CD4-positive, alpha-beta memory T cell (primary cell): ENCODE measurements at regions not wholly inside any gene's neighbourhood (a gene's known extent, or its start where the extent isn't known, plus 50 kb on each side); places are given as distances from the start of the nearest gene placed in this dataset.

ENCODE experiments used
- CTCF ChIA-PET: fragments of 350-600 bp; sonication (Branson Sonifier 250); formaldehyde crosslinking; loops from one replicate; lab custom pipeline; 2021; ENCODE audit warnings: inconsistent platforms; ENCODE audit not compliant: partially characterized antibody; lab: Charles Lee
- POLR2A ChIA-PET: fragments of 350-600 bp; sonication (Branson Sonifier 250); formaldehyde crosslinking; loops from one replicate; lab custom pipeline; 2021; ENCODE audit not compliant: partially characterized antibody; lab: Charles Lee
- DNase-seq, 5 donors: peaks; one replicate each; pipeline versions ENCODE4 v3.0.0 to v3.0.0-alpha.2; 2020 to 2022; ENCODE audit warnings: mixed read lengths in 1 of 5
- H3K27ac ChIP-seq: one replicate; pipeline ENCODE4 v1.7.0; 2013; ENCODE audit warnings: low read depth, low read length
- H3K27me3 ChIP-seq: 2 replicates; pipeline ENCODE4 v1.7.0; 2013; ENCODE audit warnings: mild to moderate bottlenecking, low read length, moderate library complexity; ENCODE audit not compliant: insufficient read depth
- H3K36me3 ChIP-seq: 2 replicates; pipeline ENCODE4 v1.7.0; 2013; ENCODE audit warnings: mild to moderate bottlenecking, low read length, moderate library complexity; ENCODE audit not compliant: insufficient read depth
- H3K4me1 ChIP-seq: 2 replicates; pipeline ENCODE4 v1.7.0; 2013; ENCODE audit warnings: mild to moderate bottlenecking, low read length, moderate library complexity; ENCODE audit not compliant: insufficient read depth
- H3K4me3 ChIP-seq, 2 donors: one replicate each; pipeline ENCODE4 v1.7.0; 2013; ENCODE audit warnings: low read length in 2 of 2, mild to moderate bottlenecking in 1 of 2
- H3K9me3 ChIP-seq, 2 donors: one replicate each; pipeline ENCODE4 v1.7.0; 2013; ENCODE audit warnings: low read length in 2 of 2, control low read depth in 1 of 2; ENCODE audit not compliant: control insufficient read depth in 1 of 2
- H3K27ac Mint-ChIP-seq, 7 donors: one replicate each; pipeline ENCODE4 v1.8.0; 2020 to 2021; ENCODE audit warnings: mixed read lengths in 7 of 7, mild to moderate bottlenecking in 6 of 7, inconsistent platforms in 3 of 7, moderate library complexity in 3 of 7
- H3K27me3 Mint-ChIP-seq, 2 donors: one replicate each; pipeline ENCODE4 v1.8.0; 2020 to 2021; ENCODE audit warnings: mixed read lengths in 2 of 2
- H3K36me3 Mint-ChIP-seq, 2 donors: one replicate each; pipeline ENCODE4 v1.8.0; 2020 to 2021; ENCODE audit warnings: mixed read lengths in 2 of 2, inconsistent platforms in 1 of 2, mild to moderate bottlenecking in 1 of 2
- H3K4me1 Mint-ChIP-seq, 4 donors: one replicate each; pipeline ENCODE4 v1.8.0; 2020 to 2021; ENCODE audit warnings: mixed read lengths in 4 of 4, mild to moderate bottlenecking in 1 of 4
- H3K4me3 Mint-ChIP-seq, 8 donors: one replicate each; pipeline ENCODE4 v1.8.0; 2020 to 2021; ENCODE audit warnings: mixed read lengths in 8 of 8, mild to moderate bottlenecking in 7 of 8, moderate library complexity in 6 of 8, inconsistent platforms in 3 of 8
- H3K9me3 Mint-ChIP-seq, 8 donors: one replicate each; pipeline ENCODE4 v1.8.0; 2020 to 2021; ENCODE audit warnings: mixed read lengths in 8 of 8, mild to moderate bottlenecking in 5 of 8, inconsistent platforms in 3 of 8, moderate library complexity in 1 of 8
- intact Hi-C: fragments of 100-400 bp; cut with micrococcal nuclease; formaldehyde crosslinking; loops from one replicate; pipeline ENCODE4 v1.15.1; 2023

- H3K4me3 Mint-ChIP-seq = no peak overlapping the region
- no peaks in the 10 kb centered on the region for H3K4me1 ChIP-seq
- intact Hi-C loops = no loop called here
- no peaks in the 10 kb centered on the region for H3K9me3 Mint-ChIP-seq
- peaks cover 3 to 9% of the 10 kb centered on the region in 2 donors for H3K27me3 Mint-ChIP-seq
- H3K4me1 Mint-ChIP-seq = no peaks in the 10 kb centered on the region
- H3K27me3 ChIP-seq = no peaks in the 10 kb centered on the region
- no peak overlapping the region for H3K27ac Mint-ChIP-seq
- H3K4me3 ChIP-seq = no peak overlapping the region
- POLR2A ChIA-PET = no interaction called here
- DNase-seq = no peak
- CTCF ChIA-PET = no interaction called here
- H3K9me3 ChIP-seq = no peaks in the 10 kb centered on the region
- H3K27ac ChIP-seq = no peak overlapping the region
- H3K36me3 ChIP-seq = no peaks in the 10 kb centered on the region
- H3K36me3 Mint-ChIP-seq = no peaks in the 10 kb centered on the region
Measured at GRCh38 chr6:106918115-106918514, 56.4 kb downstream of the CD24 start.

GRCh38 chr6:106916891-106917290, 57.6 kb downstream of the CD24 start:
- ChIA-PET POLR2A (no interaction called here), CTCF (no interaction called here)
- Histone ChIP-seq H3K4me3 (no peak overlapping the region), H3K36me3 (no peaks in the 10 kb centered on the region), H3K4me1 (no peaks in the 10 kb centered on the region), H3K27me3 (no peaks in the 10 kb centered on the region), H3K27ac (no peak overlapping the region), H3K9me3 (no peaks in the 10 kb centered on the region)
- Mint-ChIP-seq H3K4me3 (no peak overlapping the region), H3K27ac (no peak overlapping the region), H3K36me3 (no peaks in the 10 kb centered on the region), H3K4me1 (no peaks in the 10 kb centered on the region), H3K27me3 (peaks cover 1 to 9% of the 10 kb centered on the region in 2 donors), H3K9me3 (peaks cover 0 to 2% (median 0%) of the 10 kb centered on the region in 8 donors)
- DNase-seq = no peak
- intact Hi-C loops = no loop called here

DNA sequence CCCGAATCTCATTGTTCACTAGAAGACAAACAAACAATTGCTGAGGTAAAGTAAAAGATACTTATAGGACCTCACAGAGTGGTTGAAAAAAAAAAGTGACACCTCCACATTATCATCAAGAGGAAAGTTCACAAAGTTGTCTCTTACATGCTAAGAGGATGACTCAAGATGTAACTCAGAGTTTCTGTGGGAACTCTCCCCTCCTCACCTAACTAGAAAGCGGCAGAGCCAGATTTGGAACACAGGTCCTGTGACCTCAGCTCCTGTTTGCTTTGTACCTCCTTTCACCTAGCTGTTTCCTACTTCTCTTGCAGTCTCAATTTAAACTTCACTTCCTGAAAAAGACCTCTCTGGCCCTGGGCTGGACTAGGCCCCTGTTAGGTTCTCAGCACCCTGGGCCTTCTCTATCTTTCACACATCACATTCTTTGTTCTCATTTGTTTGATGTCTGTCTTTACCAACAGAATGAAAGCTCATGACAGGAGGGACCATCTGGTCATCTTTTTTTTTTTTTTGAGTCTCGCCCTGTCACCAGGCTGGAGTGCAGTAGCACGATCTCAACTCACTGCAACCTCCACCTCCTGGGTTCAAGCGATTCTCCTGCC, 60.8 kb downstream of the CD24 start:
- CTCF ChIA-PET = interaction anchor here (1.3 kb wide), 1 partner anchor 18 kb away, joined by 5 read pairs; no protein-coding TSS in a partner anchor

DNA sequence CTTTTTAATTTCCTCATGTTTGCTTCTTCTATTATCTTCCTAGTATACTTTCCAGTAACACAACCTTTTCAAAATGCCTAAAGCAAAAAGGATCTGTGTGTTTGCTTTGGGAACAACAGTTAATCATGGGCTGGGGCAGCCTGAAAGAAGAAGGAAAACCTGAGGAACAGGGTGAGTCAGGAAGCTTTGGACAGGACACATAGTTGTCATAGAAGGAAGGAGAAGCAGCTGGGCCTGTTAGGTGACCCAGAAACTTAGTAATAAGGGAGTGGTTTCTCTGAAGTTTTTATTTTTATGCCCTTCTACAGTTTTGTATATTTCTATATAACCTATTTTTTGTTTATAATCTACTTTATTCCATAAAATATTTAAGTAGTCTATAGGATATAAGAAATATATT, 61.4 kb downstream of the CD24 start:
- DNase-seq = no peak
- H3K36me3 Mint-ChIP-seq = no peaks in the 10 kb centered on the region
- intact Hi-C loops = no loop called here
- no peak overlapping the region for H3K27ac ChIP-seq
- H3K27ac Mint-ChIP-seq = no peak overlapping the region
- H3K9me3 ChIP-seq = no peaks in the 10 kb centered on the region
- no peak overlapping the region for H3K4me3 Mint-ChIP-seq
- H3K4me1 Mint-ChIP-seq = no peaks in the 10 kb centered on the region
- no peaks in the 10 kb centered on the region for H3K4me1 ChIP-seq
- ChIA-PET POLR2A (no interaction called here), CTCF (interaction anchor here (1.3 kb wide), 1 partner anchor 17 kb away, joined by 5 read pairs; no protein-coding TSS in a partner anchor)
- H3K4me3 ChIP-seq = no peak overlapping the region
- H3K9me3 Mint-ChIP-seq = peaks cover 0 to 2% (median 0%) of the 10 kb centered on the region in 8 donors
- H3K36me3 ChIP-seq = no peaks in the 10 kb centered on the region
- no peaks in the 10 kb centered on the region for H3K27me3 ChIP-seq
- H3K27me3 Mint-ChIP-seq = no peaks in the 10 kb centered on the region

More for the DNA sequence above, 60.8 kb downstream of the CD24 start:
- POLR2A ChIA-PET = no interaction called here
- Histone ChIP-seq H3K27ac (no peak overlapping the region), H3K4me1 (no peaks in the 10 kb centered on the region), H3K27me3 (no peaks in the 10 kb centered on the region), H3K9me3 (no peaks in the 10 kb centered on the region), H3K36me3 (no peaks in the 10 kb centered on the region), H3K4me3 (no peak overlapping the region)
- H3K9me3 Mint-ChIP-seq = peaks cover 0 to 2% (median 0%) of the 10 kb centered on the region in 8 donors
- no peak for DNase-seq
- no peaks in the 10 kb centered on the region for H3K4me1 Mint-ChIP-seq
- H3K4me3 Mint-ChIP-seq = no peak overlapping the region
- intact Hi-C loops = no loop called here
- no peaks in the 10 kb centered on the region for H3K36me3 Mint-ChIP-seq
- peaks cover 0 to 4% of the 10 kb centered on the region in 2 donors for H3K27me3 Mint-ChIP-seq
- no peak overlapping the region for H3K27ac Mint-ChIP-seq

GRCh38 chr6:106912091-106912490, 62.4 kb downstream of the CD24 start:
- intact Hi-C loops = no loop called here
- Mint-ChIP-seq H3K9me3 (peaks cover 0 to 2% (median 0%) of the 10 kb centered on the region in 8 donors), H3K36me3 (no peaks in the 10 kb centered on the region), H3K27me3 (peaks cover 0 to 3% of the 10 kb centered on the region in 2 donors), H3K4me3 (no peak overlapping the region), H3K27ac (no peak overlapping the region), H3K4me1 (no peaks in the 10 kb centered on the region)
- CTCF ChIA-PET = no interaction called here
- no peak overlapping the region for H3K27ac ChIP-seq
- H3K4me3 ChIP-seq = no peak overlapping the region
- no peaks in the 10 kb centered on the region for H3K4me1 ChIP-seq
- no peaks in the 10 kb centered on the region for H3K27me3 ChIP-seq
- H3K9me3 ChIP-seq = no peaks in the 10 kb centered on the region
- DNase-seq = no peak
- POLR2A ChIA-PET = no interaction called here
- H3K36me3 ChIP-seq = no peaks in the 10 kb centered on the region

- H3K27ac ChIP-seq = no peak overlapping the region
- no peaks in the 10 kb centered on the region for H3K4me1 ChIP-seq
- no peak for DNase-seq
- no peak overlapping the region for H3K27ac Mint-ChIP-seq
- no peak overlapping the region for H3K4me3 ChIP-seq
- ChIA-PET POLR2A (no interaction called here), CTCF (no interaction called here)
- no peaks in the 10 kb centered on the region for H3K36me3 Mint-ChIP-seq
- intact Hi-C loops = no loop called here
- H3K4me3 Mint-ChIP-seq = no peak overlapping the region
- peaks cover 0 to 3% of the 10 kb centered on the region in 2 donors for H3K27me3 Mint-ChIP-seq
- H3K27me3 ChIP-seq = no peaks in the 10 kb centered on the region
- peaks cover 0 to 2% (median 0%) of the 10 kb centered on the region in 8 donors for H3K9me3 Mint-ChIP-seq
- H3K36me3 ChIP-seq = no peaks in the 10 kb centered on the region
- H3K9me3 ChIP-seq = no peaks in the 10 kb centered on the region
- no peaks in the 10 kb centered on the region for H3K4me1 Mint-ChIP-seq
Measured at GRCh38 chr6:106910999-106911949, 63.3 kb downstream of the CD24 start.

DNA sequence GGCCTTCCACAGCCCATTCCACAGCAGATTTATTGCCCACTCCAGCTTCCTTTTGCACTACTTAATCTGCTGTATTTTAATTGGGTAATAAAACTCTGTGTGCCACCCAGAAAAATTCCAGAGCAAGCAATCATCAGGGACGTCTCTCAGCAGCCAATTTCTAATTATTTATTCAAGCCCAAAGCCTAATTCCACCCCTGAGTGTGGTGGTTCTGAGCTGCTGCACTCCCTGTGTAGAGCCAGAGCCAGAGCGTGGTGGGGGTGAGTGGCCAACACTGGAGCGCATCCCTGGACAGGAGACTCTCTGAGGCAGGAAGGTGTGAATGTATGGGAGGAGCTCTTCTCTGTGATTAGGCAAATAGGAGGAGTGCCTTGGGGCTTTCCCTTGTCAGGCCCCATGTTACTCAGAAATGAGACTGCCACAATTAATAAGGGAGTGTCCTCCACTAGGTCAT, 66.1 kb downstream of the CD24 start:
- intact Hi-C loops = no loop called here
- no peak overlapping the region for H3K27ac Mint-ChIP-seq

More for the DNA sequence above, 66.1 kb downstream of the CD24 start:
- H3K9me3 Mint-ChIP-seq = peaks cover 0 to 2% (median 0%) of the 10 kb centered on the region in 8 donors
- Histone ChIP-seq H3K27me3 (no peaks in the 10 kb centered on the region), H3K4me1 (no peaks in the 10 kb centered on the region), H3K27ac (no peak overlapping the region), H3K36me3 (no peaks in the 10 kb centered on the region), H3K9me3 (no peaks in the 10 kb centered on the region), H3K4me3 (no peak overlapping the region)
- H3K27me3 Mint-ChIP-seq = peaks cover 5 to 8% of the 10 kb centered on the region in 2 donors
- no peak for DNase-seq
- no peak overlapping the region for H3K4me3 Mint-ChIP-seq
- no peaks in the 10 kb centered on the region for H3K36me3 Mint-ChIP-seq
- POLR2A ChIA-PET = no interaction called here
- H3K4me1 Mint-ChIP-seq = no peaks in the 10 kb centered on the region
- CTCF ChIA-PET = no interaction called here
